ENCODE measurements at regions not wholly inside any gene's neighbourhood (a gene's known extent, or its start where the extent isn't known, plus 50 kb on each side); places are given as distances from the start of the nearest gene placed in this dataset.

GRCh38 chr15:77782691-77783090 is 150.0 kb upstream of the LINGO1 start:
- Histone ChIP-seq H3K27ac (ENCODE audit: insufficient read depth, low read length) (no peak overlapping the region), H3K27me3 (ENCODE audit: control insufficient read depth, insufficient read depth, low read length) (no peaks in the 10 kb centered on the region), H3K4me3 (replicated peaks in 1 of 4; ENCODE audit: control extremely low read depth in 1 of 4, insufficient read depth in 1 of 4, low read depth in 3 of 4, low read length in 4 of 4) (no peak overlapping the region), H3K79me2 (ENCODE audit: control insufficient read depth, insufficient read depth, low read length) (no peaks in the 10 kb centered on the region), H3K9ac (ENCODE audit: insufficient read depth, low read length) (no peak overlapping the region), H3K4me2 (ENCODE audit: extremely low read depth, insufficient read depth, low read length) (no peak overlapping the region), H3K36me3 (ENCODE audit: control insufficient read depth, insufficient read depth, low read length) (no peaks in the 10 kb centered on the region), H3K9me3 (ENCODE audit: control insufficient read depth, insufficient read depth, low read depth, low read length) (no peaks in the 10 kb centered on the region), H3K4me1 (ENCODE audit: control insufficient read depth, extremely low read depth, insufficient read depth, low read length) (no peaks in the 10 kb centered on the region), H4K20me1 (ENCODE audit: control insufficient read depth, extremely low read depth, insufficient read depth, low read length) (no peaks in the 10 kb centered on the region), H2AFZ (ENCODE audit: low read length) (no peak overlapping the region)
- no peak for DNase-seq (ENCODE audit: low read depth in 2 of 2)
- TF ChIP-seq CTCF (conservative IDR thresholded peaks at IDR 0.05 in 1 of 2, IDR thresholded peaks at IDR 0.05 in 1 of 2; ENCODE audit: low read depth in 1 of 2, low read length in 2 of 2): no peak
- no peak for TF ChIP-seq EZH2 (IDR thresholded peaks at IDR 0.05; ENCODE audit: low read length, missing control alignments)

- H3K4me1 ChIP-seq (ENCODE audit: control insufficient read depth, extremely low read depth, insufficient read depth, low read length): no peaks in the 10 kb centered on the region
- H3K4me3 ChIP-seq (replicated peaks in 1 of 4; ENCODE audit: control extremely low read depth in 1 of 4, insufficient read depth in 1 of 4, low read depth in 3 of 4, low read length in 4 of 4): no peak overlapping the region
- no peak for DNase-seq (ENCODE audit: low read depth in 2 of 2)
- H3K9ac ChIP-seq (ENCODE audit: insufficient read depth, low read length): no peak overlapping the region
- H3K27ac ChIP-seq (ENCODE audit: insufficient read depth, low read length): no peak overlapping the region
- H4K20me1 ChIP-seq (ENCODE audit: control insufficient read depth, extremely low read depth, insufficient read depth, low read length): no peaks in the 10 kb centered on the region
- no peaks in the 10 kb centered on the region for H3K9me3 ChIP-seq (ENCODE audit: control insufficient read depth, insufficient read depth, low read depth, low read length)
- H3K4me2 ChIP-seq (ENCODE audit: extremely low read depth, insufficient read depth, low read length): no peak overlapping the region
- TF ChIP-seq CTCF (conservative IDR thresholded peaks at IDR 0.05 in 1 of 2, IDR thresholded peaks at IDR 0.05 in 1 of 2; ENCODE audit: low read depth in 1 of 2, low read length in 2 of 2): no peak
- no peak for TF ChIP-seq EZH2 (IDR thresholded peaks at IDR 0.05; ENCODE audit: low read length, missing control alignments)
- H3K27me3 ChIP-seq (ENCODE audit: control insufficient read depth, insufficient read depth, low read length): no peaks in the 10 kb centered on the region
- H3K36me3 ChIP-seq (ENCODE audit: control insufficient read depth, insufficient read depth, low read length): no peaks in the 10 kb centered on the region
- no peaks in the 10 kb centered on the region for H3K79me2 ChIP-seq (ENCODE audit: control insufficient read depth, insufficient read depth, low read length)
- no peak overlapping the region for H2AFZ ChIP-seq (ENCODE audit: low read length)
These were observed 149.2 kb upstream of the LINGO1 start for GRCh38 chr15:77781946-77782240.

- no peaks in the 10 kb centered on the region for H3K79me2 ChIP-seq (ENCODE audit: control insufficient read depth, insufficient read depth, low read length)
These were observed 148.6 kb upstream of the LINGO1 start for GRCh38 chr15:77781151-77781945.

More at GRCh38 chr15:77781151-77781945, 148.6 kb upstream of the LINGO1 start:
- Histone ChIP-seq H4K20me1 (ENCODE audit: control insufficient read depth, extremely low read depth, insufficient read depth, low read length) (no peaks in the 10 kb centered on the region), H3K27ac (ENCODE audit: insufficient read depth, low read length) (no peak overlapping the region), H3K4me3 (replicated peaks in 1 of 4; ENCODE audit: control extremely low read depth in 1 of 4, insufficient read depth in 1 of 4, low read depth in 3 of 4, low read length in 4 of 4) (no peak overlapping the region), H3K4me2 (ENCODE audit: extremely low read depth, insufficient read depth, low read length) (no peak overlapping the region), H3K9ac (ENCODE audit: insufficient read depth, low read length) (no peak overlapping the region), H2AFZ (ENCODE audit: low read length) (no peak overlapping the region), H3K4me1 (ENCODE audit: control insufficient read depth, extremely low read depth, insufficient read depth, low read length) (no peaks in the 10 kb centered on the region), H3K36me3 (ENCODE audit: control insufficient read depth, insufficient read depth, low read length) (no peaks in the 10 kb centered on the region), H3K9me3 (ENCODE audit: control insufficient read depth, insufficient read depth, low read depth, low read length) (no peaks in the 10 kb centered on the region), H3K27me3 (ENCODE audit: control insufficient read depth, insufficient read depth, low read length) (no peaks in the 10 kb centered on the region)
- TF ChIP-seq EZH2 (IDR thresholded peaks at IDR 0.05; ENCODE audit: low read length, missing control alignments) (no peak), CTCF (conservative IDR thresholded peaks at IDR 0.05 in 1 of 2, IDR thresholded peaks at IDR 0.05 in 1 of 2; ENCODE audit: low read depth in 1 of 2, low read length in 2 of 2) (no peak)
- no peak for DNase-seq (ENCODE audit: low read depth in 2 of 2)
